22Rv1 (cell line): ENCODE measurements at regions not wholly inside any gene's neighbourhood (a gene's known extent, or its start where the extent isn't known, plus 50 kb on each side); places are given as distances from the start of the nearest gene placed in this dataset.

Experiments used
- ZFX ChIP-seq: fragments of 450-650 bp; IDR thresholded peaks from 2 replicates; pipeline ENCODE4 v1.6.1; 2017; ENCODE audit warnings: antibody characterized with exemption, borderline replicate concordance
- TF ChIP-seq, protein P1 (sequence below): fragments of 450-650 bp; IDR thresholded peaks from 2 replicates; pipeline ENCODE4 v1.5.1; 2017; ENCODE audit warnings: mild to moderate bottlenecking

DNA sequence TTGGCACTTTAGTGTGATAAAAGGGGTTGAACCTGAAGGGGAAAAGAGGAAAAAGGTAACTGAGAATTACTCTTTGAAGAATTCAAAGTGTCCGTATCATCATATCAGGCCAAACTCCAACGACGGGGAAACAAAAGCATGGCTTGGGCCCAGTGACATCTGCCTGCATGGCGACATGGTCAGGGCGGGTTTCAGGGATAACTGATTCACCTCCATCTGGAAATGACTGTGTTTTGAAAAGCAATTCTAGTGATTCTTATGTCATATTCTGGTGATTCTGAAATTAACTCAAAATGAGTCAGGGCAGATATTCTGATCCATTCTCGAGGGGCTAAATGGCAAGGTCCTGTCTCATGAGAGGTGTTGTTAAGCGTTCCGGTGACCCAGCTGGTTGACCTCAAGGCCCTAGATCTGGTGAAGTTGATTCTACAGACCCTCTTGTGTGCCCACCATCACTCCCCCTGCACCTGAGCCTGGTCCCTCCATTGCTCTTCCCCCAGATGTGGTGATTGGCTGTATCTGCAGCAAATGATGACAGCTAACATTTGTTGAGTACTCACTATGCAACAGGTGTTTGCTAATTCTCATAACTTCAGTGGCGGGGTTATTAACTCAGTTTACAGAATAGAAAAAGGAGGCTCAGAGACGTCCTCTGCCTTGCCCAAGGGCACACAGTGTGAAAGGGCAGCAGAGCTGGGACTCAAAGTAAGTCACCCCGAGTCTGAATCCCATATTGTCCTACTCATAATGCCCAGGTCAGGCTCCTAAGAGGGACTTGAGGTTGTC, 251.8 kb downstream of the MAF start:
- TF ChIP-seq, protein P1, sequence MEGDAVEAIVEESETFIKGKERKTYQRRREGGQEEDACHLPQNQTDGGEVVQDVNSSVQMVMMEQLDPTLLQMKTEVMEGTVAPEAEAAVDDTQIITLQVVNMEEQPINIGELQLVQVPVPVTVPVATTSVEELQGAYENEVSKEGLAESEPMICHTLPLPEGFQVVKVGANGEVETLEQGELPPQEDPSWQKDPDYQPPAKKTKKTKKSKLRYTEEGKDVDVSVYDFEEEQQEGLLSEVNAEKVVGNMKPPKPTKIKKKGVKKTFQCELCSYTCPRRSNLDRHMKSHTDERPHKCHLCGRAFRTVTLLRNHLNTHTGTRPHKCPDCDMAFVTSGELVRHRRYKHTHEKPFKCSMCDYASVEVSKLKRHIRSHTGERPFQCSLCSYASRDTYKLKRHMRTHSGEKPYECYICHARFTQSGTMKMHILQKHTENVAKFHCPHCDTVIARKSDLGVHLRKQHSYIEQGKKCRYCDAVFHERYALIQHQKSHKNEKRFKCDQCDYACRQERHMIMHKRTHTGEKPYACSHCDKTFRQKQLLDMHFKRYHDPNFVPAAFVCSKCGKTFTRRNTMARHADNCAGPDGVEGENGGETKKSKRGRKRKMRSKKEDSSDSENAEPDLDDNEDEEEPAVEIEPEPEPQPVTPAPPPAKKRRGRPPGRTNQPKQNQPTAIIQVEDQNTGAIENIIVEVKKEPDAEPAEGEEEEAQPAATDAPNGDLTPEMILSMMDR: no peak
- no peak for TF ChIP-seq ZFX
